Gastroesophageal sphincter (tissue), 4 donors: ENCODE measurements at regions not wholly inside any gene's neighbourhood (a gene's known extent, or its start where the extent isn't known, plus 50 kb on each side); places are given as distances from the start of the nearest gene placed in this dataset.
"Not testable (repeated sequence)": the region's sequence is repeated elsewhere in the genome, so short reads cannot be mapped to it uniquely, and the experiment has no call there.

ENCODE experiments used
- ATAC-seq: fragments of 150-250 bp; one replicate; pipeline ENCODE4 v1.9.1; 2016; ENCODE audit warnings: mild to moderate bottlenecking, moderate library complexity
- H3K27ac ChIP-seq, 4 donors: fragments of 200-600 bp; sonication (generic) in 3 of 4; 1 replicate in 3 of 4; 2 replicates in 1 of 4; pipeline ENCODE4 v1.5.1; 2016 to 2019
- H3K27me3 ChIP-seq: fragments of 200-600 bp; sonication (generic); one replicate; pipeline ENCODE4 v1.5.1; 2019
- H3K36me3 ChIP-seq, 2 donors: fragments of 200-600 bp; sonication (generic); one replicate each; pipeline ENCODE4 v1.5.1; 2019; ENCODE audit warnings: control low read depth in 1 of 2
- H3K4me1 ChIP-seq, 3 donors: fragments of 200-600 bp; sonication (generic); 1 replicate in 2 of 3; 2 replicates in 1 of 3; pipeline ENCODE4 v1.5.1; 2016 to 2019; ENCODE audit warnings: control low read depth in 2 of 3
- H3K4me3 ChIP-seq, 2 donors: fragments of 200-600 bp; sonication (generic); one replicate each; pipeline ENCODE4 v1.5.1; 2019; ENCODE audit warnings: mild to moderate bottlenecking in 1 of 2, moderate library complexity in 1 of 2
- H3K9me3 ChIP-seq, 3 donors: fragments of 200-600 bp; sonication (generic); one replicate each; pipeline ENCODE4 v1.5.1; 2017 to 2019; ENCODE audit warnings: control low read depth in 2 of 3
- CTCF ChIP-seq, 4 experiments: fragments of 200-600 bp in 2 of 4; fragments of 450-650 bp in 2 of 4; sonication (generic) in 1 of 4; IDR thresholded peaks; one replicate each; pipeline ENCODE4 v1.5.1; 2017 to 2019; ENCODE audit warnings: antibody characterized with exemption in 4 of 4, mild to moderate bottlenecking in 2 of 4, moderate library complexity in 2 of 4
- EP300 ChIP-seq: sonication (generic); formaldehyde crosslinking; IDR thresholded peaks from one replicate; pipeline ENCODE4 v1.6.1; 2017; ENCODE audit warnings: antibody characterized with exemption, mild to moderate bottlenecking
- POLR2A ChIP-seq, 2 donors: fragments of 450-650 bp; IDR thresholded peaks; one replicate each; pipeline ENCODE4 v1.6.1; 2017; ENCODE audit warnings: antibody characterized with exemption in 2 of 2, mild to moderate bottlenecking in 2 of 2, moderate library complexity in 1 of 2
- POLR2AphosphoS5 ChIP-seq: sonication (generic); formaldehyde crosslinking; IDR thresholded peaks from one replicate; pipeline ENCODE4 v1.6.1; 2017; ENCODE audit warnings: antibody characterized with exemption
- WGBS, 2 donors: methylation state at CpG; one replicate each; pipeline ENCODE4 v1.1.5; 2018; ENCODE audit warnings: low coverage in 1 of 2; 5-methylcytosine and 5-hydroxymethylcytosine counted together

GRCh38 chr5:28945859-28946258, 1907.5 kb upstream of the CDH9 start:
- no peak for ATAC-seq
- no peaks in the 10 kb centered on the region for H3K9me3 ChIP-seq
- H3K27me3 ChIP-seq = no peaks in the 10 kb centered on the region
- no peaks in the 10 kb centered on the region for H3K36me3 ChIP-seq
- no peaks in the 10 kb centered on the region for H3K4me1 ChIP-seq
- no peak overlapping the region for H3K27ac ChIP-seq
- TF ChIP-seq POLR2A (IDR thresholded peaks at IDR 0.05) (no peak), POLR2AphosphoS5 (no peak), EP300 (no peak), CTCF (IDR thresholded peaks at IDR 0.05) (no peak)
- no peak overlapping the region for H3K4me3 ChIP-seq

GRCh38 chr5:28929366-28929765, 1891.0 kb upstream of the CDH9 start:
- H3K4me3 ChIP-seq, H3K9me3 ChIP-seq, H3K36me3 ChIP-seq, H3K4me1 ChIP-seq, H3K27ac ChIP-seq, H3K27me3 ChIP-seq, ATAC-seq: not testable (repeated sequence)
- 86% methylated on average over 1 of the region's 24 CpGs; no CpG with 5 or more reads in 1 of the 2 donors for WGBS, 2 donors

GRCh38 chr5:28928327-28928790, 1890.0 kb upstream of the CDH9 start:
- H3K9me3 ChIP-seq, H3K4me1 ChIP-seq: not testable (repeated sequence)
- WGBS, 2 donors = no CpG with 5 or more reads among the region's 23 CpGs

GRCh38 chr5:28927559-28928326, 1889.4 kb upstream of the CDH9 start:
- ATAC-seq = no peak
- 30% methylated on average over 3 of the region's 71 CpGs; no CpG with 5 or more reads in 1 of the 2 donors for WGBS, 2 donors
- H3K36me3 ChIP-seq = no peaks in the 10 kb centered on the region
- no peaks in the 10 kb centered on the region for H3K27me3 ChIP-seq
- H3K4me3 ChIP-seq = no peak overlapping the region
- no peaks in the 10 kb centered on the region for H3K9me3 ChIP-seq
- no peak overlapping the region for H3K27ac ChIP-seq
- H3K4me1 ChIP-seq = no peaks in the 10 kb centered on the region
- TF ChIP-seq POLR2A (IDR thresholded peaks at IDR 0.05) (no peak), POLR2AphosphoS5 (no peak), EP300 (no peak), CTCF (IDR thresholded peaks at IDR 0.05) (no peak)

More at GRCh38 chr5:28928327-28928790, 1890.0 kb upstream of the CDH9 start:
- H3K27me3 ChIP-seq, H3K4me3 ChIP-seq, H3K27ac ChIP-seq, H3K36me3 ChIP-seq, ATAC-seq: not testable (repeated sequence)

GRCh38 chr5:28926422-28926821, 1888.0 kb upstream of the CDH9 start:
- no peak for ATAC-seq
- H3K27ac ChIP-seq = no peak overlapping the region
- TF ChIP-seq POLR2A (IDR thresholded peaks at IDR 0.05) (no peak), POLR2AphosphoS5 (no peak), EP300 (no peak), CTCF (IDR thresholded peaks at IDR 0.05) (no peak)
- no peaks in the 10 kb centered on the region for H3K4me1 ChIP-seq
- H3K27me3 ChIP-seq = no peaks in the 10 kb centered on the region
- no peak overlapping the region for H3K4me3 ChIP-seq
- no peaks in the 10 kb centered on the region for H3K36me3 ChIP-seq
- no peaks in the 10 kb centered on the region for H3K9me3 ChIP-seq
- WGBS, 2 donors = 91% methylated on average over 6 of the region's 17 CpGs; no CpG with 5 or more reads in 1 of the 2 donors

- Histone ChIP-seq H3K9me3 (no peaks in the 10 kb centered on the region), H3K4me3 (no peak overlapping the region), H3K36me3 (no peaks in the 10 kb centered on the region), H3K27me3 (no peaks in the 10 kb centered on the region), H3K4me1 (no peaks in the 10 kb centered on the region), H3K27ac (no peak overlapping the region)
- WGBS, 2 donors = 82 to 88% methylated on average over 2 of the region's 2 CpGs
- TF ChIP-seq POLR2AphosphoS5 (no peak), EP300 (no peak), CTCF (IDR thresholded peaks at IDR 0.05) (no peak), POLR2A (IDR thresholded peaks at IDR 0.05) (no peak)
- ATAC-seq = no peak
Measured at GRCh38 chr5:28917631-28918030, 1879.2 kb upstream of the CDH9 start.
